Right ventricle myocardium superior (tissue), 1 donor: ENCODE measurements at regions not wholly inside any gene's neighbourhood (a gene's known extent, or its start where the extent isn't known, plus 50 kb on each side); places are given as distances from the start of the nearest gene placed in this dataset.
A peak's percentile ranks its signal among the peaks of the same experiment; 100 is the strongest.

ENCODE experiments used
- ATAC-seq: fragments of 200-7000 bp; cut with Tn5 transposase; one replicate; pipeline ENCODE4 v1.9.1; 2020; ENCODE audit warnings: mild to moderate bottlenecking; ENCODE audit not compliant: poor library complexity
- DNase-seq: peaks from one replicate; pipeline ENCODE4 v3.0.0-alpha.2; 2020
- intact Hi-C: fragments of 100-400 bp; cut with DNase I; formaldehyde crosslinking; loops from one replicate; pipeline ENCODE4 v1.11.2; 2022
- donor health status: DM: no; HTN: yes; CAD: no; lungs with severe emphysema.

GRCh38 chr14:101071493-101071906 is 168.0 kb upstream of the RTL1 start:
- ATAC-seq (no peak), DNase-seq (no peak)
- intact Hi-C loops, result no loop called here

DNA sequence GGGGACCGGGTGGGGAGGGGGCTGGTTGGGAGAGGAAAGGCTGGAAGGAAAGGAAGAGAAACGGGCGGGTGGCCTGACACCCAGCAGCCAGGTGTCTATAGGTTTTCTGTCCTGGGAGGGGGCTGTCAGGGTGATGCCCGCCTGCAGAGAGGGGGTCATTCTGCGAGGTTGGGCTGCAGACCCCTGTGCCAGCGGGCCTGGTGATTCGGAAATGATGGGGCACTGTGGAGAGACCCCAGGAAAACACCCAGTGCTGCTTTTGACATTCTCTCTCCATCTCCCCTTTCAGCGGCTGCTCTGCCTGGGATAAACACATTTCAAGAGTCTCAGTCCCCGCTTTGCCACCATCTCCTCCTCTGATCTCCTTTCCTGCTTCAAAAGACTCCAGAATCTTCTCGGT is 168.5 kb upstream of the RTL1 start:
- DNase-seq (no peak), ATAC-seq (no peak)
- intact Hi-C loops, result no loop called here

- ATAC-seq (no peak), DNase-seq (no peak)
- intact Hi-C loops, result no loop called here
These were observed 169.0 kb upstream of the RTL1 start for GRCh38 chr14:101072531-101072930.

- DNase-seq, result no peak
- peak; percentile 38 for ATAC-seq
- intact Hi-C loops, result no loop called here
These were observed 169.5 kb upstream of the RTL1 start for GRCh38 chr14:101072945-101073597.

DNA sequence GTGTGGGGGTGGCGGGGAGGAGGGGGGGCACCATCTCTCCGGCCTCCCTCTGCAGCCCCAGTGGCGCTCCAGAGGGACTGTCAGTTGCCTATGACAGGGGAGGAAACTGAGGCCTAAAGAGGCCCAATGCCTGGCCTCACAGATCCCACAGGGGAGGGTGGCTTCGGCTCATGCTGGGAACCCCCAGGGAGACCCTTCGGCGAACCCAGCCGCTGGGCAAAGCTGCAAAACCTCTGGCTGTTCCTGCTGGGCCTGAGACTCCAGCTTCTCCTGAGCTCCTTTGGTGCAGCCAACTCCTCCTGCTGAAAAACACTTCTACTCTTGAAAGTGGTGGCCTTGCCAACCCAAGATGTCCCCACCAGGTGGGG is 170.1 kb upstream of the RTL1 start:
- DNase-seq, result no peak
- intact Hi-C loops, result no loop called here
- ATAC-seq, result no peak

DNA sequence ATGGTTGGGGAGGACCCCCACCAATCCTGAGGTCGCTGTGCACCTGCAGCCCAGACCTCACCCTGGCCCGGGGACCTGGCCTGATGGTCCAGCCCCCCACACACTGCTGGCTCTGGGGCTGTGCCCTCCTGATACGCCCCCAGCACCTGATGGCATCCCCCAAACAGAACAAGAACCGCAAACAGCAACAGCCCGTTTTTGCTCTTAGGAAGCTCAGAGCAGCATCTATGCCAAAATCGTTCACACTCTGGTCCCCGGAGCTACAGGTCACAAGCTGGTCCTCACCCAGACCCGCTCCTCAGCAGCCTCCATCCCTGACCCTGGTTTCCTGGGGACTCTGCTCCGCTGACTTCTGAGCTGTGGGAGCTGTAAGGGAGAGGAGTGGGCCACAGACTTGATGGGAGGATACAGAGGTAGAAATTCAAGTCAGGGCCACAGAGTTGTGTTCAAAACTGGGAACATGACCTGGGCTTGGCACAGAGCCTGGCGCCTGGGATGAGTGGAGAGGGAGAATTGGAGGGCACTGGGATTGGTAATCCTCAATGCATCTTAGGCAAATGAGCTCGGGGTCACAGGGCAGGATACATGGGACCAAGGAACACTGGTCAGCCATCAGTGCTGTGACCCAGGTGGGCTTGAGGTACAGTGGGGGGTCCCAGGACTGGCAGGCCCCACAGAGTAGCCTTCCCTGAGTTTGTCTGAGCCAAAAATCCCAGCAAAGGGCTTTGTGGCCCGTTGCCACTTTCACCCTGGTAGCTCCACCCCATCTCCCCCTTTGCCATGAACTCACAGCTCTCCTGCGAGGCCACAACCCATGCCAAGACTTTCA is 170.9 kb upstream of the RTL1 start:
- intact Hi-C loops, result no loop called here
- ATAC-seq (no peak), DNase-seq (no peak)

- intact Hi-C loops, result no loop called here
- no peak for DNase-seq
- ATAC-seq, result no peak
These were observed 171.7 kb upstream of the RTL1 start for GRCh38 chr14:101075025-101075800.

DNA sequence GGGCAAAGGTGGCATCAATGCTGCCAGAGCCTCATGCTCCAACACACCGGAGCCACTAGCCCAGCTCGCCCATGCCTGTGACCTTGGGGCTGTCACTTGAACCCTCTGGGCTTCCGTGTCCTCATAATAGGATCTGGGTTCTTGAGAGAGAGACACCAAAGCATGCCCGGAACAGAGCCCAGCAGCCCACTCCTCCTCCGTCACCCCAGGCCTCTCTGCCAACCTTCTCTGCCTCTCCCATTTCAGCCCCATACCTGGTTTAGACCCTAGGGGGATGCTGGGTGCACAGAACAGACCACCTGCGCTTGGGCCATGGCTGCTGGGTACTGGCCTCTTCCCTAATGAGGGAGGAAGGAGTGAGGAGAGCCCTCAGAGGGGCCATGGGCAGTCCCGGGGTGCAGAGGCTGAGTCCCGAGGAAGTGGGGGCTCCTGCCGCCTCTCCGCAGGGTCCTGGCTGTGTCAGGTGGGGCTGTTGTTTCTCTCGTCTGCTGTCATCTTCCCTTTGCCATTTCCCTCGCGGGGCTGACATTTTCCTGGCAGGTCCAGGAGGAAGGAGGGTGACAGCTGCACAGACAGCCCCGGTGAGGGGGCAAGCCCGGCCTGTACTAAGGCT is 172.4 kb upstream of the RTL1 start:
- intact Hi-C loops, result no loop called here
- ATAC-seq (no peak), DNase-seq (no peak)

DNA sequence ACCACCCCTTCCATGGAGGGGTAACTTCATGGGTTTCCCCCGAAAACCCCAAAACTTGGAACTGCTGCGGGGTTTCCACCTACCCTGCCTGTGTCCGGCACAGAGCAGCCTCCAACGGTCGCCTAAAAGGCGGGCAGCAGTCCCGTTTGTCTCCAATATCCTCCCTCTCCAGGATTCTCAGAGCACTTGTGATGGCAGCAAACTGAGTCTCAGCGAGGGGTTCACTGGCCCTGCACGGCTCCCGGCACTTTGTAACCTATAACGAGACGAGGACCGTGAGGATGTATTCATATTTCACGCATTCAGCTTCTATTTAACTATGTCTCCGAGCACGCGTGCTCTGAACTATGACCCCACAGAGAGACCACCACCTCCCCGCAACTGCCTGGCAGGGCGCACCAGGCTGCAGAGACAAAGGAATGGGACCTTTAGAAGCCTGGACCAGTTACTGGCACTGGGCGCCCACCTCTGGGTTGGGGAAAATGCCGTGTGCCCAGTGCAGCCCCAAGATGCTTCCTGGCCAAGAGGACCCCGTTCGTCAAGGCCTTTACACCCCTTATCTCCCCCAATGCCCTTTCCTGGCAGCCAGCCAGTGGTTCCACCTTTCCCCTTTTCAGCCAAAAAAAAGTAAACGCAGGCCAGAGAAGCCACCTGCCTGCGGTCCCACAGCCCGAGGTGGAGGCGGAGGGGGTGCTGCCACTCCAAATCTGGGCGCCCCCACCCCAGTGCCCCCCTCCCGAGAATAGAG is 173.1 kb upstream of the RTL1 start:
- intact Hi-C loops, result no loop called here
- DNase-seq, result no peak

GRCh38 chr14:101077481-101078074 is 174.1 kb upstream of the RTL1 start:
- ATAC-seq, result peak; percentile 36
- DNase-seq, result no peak
- intact Hi-C loops, result no loop called here

More for the DNA sequence above, 173.1 kb upstream of the RTL1 start:
- no peak for ATAC-seq

DNA sequence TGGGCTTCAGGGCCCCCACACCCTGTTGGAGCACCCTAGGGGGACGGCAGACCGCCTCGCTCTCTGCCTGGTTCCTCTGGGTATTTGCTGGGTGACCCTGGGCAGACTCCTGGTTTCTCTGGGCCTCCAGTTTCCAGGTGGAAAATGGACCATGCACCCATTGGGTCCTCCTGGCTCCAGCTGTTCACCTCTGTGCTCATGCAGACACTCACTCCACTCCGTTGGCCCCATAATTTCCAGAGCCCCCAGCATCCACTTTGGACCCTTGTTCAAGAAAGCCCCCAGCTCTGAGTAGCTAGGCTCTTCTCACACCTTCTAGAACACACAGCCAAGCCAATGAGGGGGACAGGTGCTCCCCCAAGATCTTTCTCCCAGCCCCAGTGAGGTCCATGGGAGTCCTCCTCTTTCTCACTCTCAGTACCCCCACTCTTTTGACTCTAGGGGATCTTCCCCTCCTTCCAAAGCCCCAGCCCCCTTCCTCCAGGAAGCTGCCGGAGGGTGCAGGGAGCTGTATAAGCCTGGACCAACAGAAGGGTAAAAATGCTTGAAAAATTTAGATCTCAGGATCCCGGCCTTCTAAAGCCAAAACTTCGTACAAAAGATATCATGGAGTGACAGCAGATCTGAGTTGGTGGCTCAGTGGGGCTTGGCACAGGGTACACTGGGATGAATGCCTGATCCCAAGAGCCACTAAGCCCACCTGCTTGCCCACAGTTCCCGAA is 174.8 kb upstream of the RTL1 start:
- DNase-seq (no peak), ATAC-seq (no peak)

GRCh38 chr14:101078892-101079221 is 175.3 kb upstream of the RTL1 start:
- DNase-seq (no peak), ATAC-seq (no peak)
- intact Hi-C loops, result no loop called here

More for the DNA sequence above, 174.8 kb upstream of the RTL1 start:
- intact Hi-C loops, result no loop called here

DNA sequence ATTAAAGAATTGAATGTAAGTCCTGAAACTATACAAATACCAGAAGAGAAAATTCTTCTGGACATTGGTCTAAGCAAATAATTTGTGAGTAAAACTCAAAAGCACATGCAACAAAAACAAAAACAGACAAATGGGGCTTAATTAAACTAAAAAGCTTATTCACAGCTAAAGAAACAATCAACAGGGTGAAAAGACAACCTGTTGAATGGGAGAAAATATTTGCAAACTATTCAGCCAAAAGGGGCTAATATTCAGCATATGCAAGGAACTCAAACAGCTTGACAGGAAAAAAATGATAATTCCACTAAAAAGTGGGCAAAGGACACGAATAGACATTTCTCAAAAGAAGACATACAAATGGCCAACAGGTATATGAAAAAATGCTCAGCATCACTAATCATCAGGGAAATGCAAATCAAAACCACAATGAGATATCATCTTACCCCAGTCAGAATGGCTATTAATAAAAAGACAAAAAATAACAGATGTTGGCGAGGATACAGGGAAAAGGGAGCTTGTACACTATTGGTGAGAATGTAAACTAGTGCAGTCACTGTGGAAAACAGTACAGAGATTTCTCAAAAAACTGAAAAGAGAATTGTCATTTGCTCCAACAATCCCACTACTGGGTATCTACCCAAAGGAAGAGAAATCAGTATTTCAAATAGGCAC is 177.5 kb upstream of the RTL1 start:
- no peak for ATAC-seq
- no peak for DNase-seq
- intact Hi-C loops, result no loop called here

- intact Hi-C loops, result no loop called here
- no peak for DNase-seq
- no peak for ATAC-seq
These were observed 178.5 kb upstream of the RTL1 start for GRCh38 chr14:101082036-101082435.

GRCh38 chr14:101082436-101083384 is 179.2 kb upstream of the RTL1 start:
- ATAC-seq (no peak), DNase-seq (no peak)
- intact Hi-C loops, result no loop called here
